Dedifferentiated amniotic fluid mesenchymal stem cell (primary cell): ENCODE measurements at regions not wholly inside any gene's neighbourhood (a gene's known extent, or its start where the extent isn't known, plus 50 kb on each side); places are given as distances from the start of the nearest gene placed in this dataset.
"Not testable (repeated sequence)": the region's sequence is repeated elsewhere in the genome, so short reads cannot be mapped to it uniquely, and the experiment has no call there.

Source experiments
- DNase-seq: peaks from one replicate; pipeline ENCODE4 v3.0.0-alpha.2; 2016; ENCODE audit errors: extremely low spot score

DNA sequence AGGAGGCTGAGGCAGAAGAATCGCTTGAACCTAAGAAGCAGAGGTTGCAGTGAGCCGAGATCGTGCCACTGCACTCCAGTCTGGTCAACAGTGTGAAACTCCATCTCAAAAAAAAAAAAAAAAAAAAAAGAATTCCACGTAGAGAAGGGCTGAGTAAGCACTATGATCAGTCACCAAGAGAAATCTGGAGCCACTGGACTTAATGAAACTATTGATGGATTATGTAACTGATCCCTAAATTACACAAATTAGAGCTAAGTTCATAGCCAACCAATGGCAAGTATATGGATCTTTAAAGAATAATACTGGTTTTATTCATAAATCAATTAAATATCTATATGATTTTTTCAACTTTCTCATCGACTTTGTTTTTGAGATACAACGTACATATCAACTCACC, 72.2 kb upstream of the ABLIM1 start:
- no peak for DNase-seq

DNA sequence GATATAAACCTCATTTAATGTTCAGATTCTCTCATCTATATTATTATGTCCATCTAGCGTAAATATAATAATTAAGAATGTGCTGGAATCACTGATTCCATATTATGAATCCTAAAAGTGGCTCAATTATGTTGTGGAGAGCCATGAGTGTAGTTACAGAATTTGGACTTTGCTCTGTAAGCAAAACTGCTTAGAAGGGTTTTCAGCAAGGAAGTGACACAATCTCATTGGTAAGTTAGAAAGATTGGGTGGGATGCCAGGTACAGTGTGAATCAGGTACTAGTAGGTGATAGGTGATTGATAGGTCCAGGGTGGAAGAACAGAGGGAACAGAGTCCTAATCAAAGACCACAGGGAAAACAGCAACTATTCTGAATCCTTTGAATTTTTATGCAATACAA, 74.9 kb upstream of the ABLIM1 start:
- DNase-seq, result no peak

DNA sequence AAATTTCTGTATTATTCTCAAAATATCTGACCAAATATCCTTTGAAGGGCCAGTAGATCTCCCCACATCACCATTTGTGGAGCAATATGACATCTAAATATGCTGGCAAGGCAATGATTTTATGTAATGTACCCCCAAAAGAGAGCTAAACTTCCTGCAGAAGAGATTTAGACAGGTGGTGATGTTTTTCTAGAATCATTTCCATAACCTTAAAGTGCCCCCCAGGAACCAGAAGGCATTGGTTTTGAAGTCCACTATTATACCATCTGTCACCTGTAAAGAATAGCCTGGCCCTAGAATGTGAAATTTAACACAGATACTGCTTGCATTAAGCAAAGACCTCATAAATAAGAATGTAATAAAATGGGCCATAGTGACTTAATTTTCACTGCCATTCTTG, 77.9 kb upstream of the ABLIM1 start:
- no peak for DNase-seq

DNA sequence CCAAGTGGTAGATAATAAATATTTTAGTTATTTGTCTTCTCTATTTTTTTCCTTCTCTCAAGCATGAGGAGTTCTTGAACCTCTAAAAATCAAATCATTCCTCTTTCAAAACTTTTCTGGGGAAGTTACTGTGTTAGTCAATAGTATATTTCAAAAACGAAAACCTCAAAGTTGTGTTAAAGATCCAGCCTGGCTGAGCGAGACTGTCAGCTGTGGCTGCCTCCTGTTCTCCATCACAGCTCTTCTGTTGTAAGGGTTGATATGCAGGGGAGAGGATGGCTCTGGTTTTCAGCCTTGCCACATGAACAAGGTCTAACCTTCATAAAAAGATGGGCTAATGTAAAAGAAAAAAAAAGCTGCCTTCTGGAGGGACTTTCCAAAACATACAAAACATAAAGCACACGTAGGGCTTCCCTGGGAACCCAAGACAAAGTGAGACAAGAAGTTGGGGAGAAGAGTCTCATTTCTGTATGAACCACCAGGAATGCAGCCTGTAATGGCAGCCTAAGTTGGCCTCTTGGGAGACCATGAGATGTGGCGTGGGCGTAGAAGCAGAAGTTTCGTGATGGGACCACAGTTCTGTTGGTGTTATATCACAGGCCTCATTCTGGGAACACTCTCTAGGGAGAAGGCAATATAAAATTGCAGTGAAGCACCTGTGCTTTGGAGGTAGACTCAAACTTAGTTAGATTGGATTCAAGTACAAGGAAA, 77.9 kb upstream of the FHIP2A start:
- DNase-seq, result no peak

DNA sequence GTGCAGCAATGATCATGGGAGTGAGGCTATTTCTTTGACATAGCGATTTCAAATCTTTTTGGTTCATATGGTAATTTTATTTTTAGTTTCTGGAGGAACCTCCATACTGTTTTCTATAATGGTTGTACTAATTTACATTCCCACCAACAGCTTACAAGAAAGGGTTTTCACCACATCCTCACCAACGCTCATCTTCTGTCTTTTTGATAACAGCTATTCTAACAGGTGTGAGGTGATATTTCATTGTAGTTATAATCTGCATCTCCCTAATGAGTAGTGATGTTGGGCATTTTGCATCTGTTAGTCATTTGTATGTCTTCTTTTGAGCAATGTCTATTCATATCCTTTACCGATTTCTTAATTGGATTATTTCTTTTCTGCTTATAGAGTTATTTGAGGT, 75.0 kb upstream of the FHIP2A start:
- no peak for DNase-seq

DNA sequence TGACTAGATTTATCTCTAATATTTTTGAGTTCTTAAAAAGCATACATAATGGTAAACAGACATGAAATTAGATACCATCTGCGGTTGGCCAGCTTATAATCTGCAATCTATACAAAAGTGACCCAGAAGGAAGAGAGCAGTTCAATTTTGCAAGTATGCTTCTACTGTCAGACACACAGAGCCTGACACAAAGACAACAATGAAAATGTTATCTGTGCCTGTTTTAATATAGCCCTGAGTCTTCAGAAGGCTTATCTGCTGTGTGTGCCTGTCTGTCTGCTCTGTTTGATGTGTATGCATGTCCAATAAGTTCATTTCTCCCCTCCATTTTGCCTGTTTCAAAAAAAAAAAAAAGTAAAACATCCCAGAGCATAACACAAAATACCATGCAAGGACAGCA, 73.3 kb upstream of the FHIP2A start:
- DNase-seq, result no peak

DNA sequence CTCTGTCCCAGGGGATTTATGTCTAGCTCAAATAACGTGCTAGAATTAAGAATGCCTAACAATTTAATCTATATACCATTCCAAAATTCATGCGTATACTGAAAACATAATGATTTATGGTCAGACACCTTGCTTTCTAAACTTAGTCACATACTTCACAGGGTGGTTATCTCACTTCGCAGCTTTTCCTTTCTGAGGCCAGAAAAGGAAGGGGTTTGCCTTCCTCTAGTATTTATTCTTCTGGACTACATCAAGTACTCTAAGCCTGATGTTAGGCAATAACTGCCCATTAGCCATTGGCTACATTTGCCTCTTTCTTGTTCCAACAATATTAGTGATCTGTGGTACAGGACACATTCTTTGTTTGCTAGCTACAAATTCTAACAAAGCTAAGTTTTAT, 72.6 kb upstream of the FHIP2A start:
- DNase-seq, result no peak

DNA sequence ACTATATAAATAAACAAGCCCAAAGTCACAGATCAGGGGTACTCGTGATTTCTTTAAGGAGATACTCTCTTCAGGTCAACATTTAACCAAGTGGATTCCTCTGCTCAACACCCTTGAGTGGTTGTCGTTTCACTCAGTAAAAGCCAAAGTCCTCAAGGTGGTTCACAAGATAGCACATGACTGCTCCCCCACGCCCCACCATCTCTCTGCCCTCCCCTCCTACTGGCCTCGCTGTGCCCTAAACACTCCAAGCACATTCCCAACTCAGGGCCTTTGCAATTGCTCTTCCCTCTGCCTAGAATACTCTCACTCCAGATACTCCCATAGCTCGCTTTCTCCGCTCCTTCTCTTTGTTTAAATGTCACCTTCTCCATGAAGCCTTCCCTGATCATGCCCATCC, 72.1 kb upstream of the FHIP2A start:
- no peak for DNase-seq

DNA sequence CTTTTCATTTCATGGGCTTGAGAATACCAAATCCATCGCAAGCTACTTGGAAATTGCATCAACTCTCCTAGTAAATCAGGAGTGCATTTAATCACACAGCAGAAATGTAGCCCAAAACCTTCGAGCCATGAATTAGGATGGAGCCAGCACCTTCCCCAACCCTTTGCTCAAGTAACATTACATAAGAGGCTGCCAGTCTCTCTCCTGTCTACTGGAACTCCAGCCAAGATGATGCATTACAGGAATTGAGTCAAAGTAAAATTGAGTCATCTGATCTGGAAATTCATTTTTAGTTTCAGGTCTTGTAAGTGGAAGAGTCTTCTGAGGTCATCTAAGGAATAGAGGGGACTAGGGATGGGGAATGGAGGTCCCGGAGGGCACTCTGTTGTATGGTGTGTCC, 69.7 kb upstream of the FHIP2A start:
- DNase-seq, result no peak

DNA sequence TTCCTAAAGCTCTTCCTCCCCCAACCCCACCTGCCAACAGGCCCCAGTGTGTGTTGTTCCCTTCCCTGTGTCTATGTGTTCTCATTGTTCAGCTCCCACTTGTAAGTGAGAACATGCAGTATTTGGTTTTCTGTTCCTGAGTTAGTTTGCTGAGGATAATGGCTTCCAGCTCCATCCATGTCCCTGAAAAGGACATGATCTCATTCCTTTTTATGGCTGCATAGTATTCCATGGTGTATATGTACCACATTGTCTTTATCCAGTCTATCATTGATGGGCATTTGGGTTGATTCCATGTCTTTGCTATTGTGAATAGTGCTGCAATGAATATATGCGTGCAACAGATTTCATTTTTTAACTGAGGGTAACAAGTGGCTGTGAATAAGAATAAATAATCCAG, 69.0 kb upstream of the FHIP2A start:
- DNase-seq, result not testable (repeated sequence)

DNA sequence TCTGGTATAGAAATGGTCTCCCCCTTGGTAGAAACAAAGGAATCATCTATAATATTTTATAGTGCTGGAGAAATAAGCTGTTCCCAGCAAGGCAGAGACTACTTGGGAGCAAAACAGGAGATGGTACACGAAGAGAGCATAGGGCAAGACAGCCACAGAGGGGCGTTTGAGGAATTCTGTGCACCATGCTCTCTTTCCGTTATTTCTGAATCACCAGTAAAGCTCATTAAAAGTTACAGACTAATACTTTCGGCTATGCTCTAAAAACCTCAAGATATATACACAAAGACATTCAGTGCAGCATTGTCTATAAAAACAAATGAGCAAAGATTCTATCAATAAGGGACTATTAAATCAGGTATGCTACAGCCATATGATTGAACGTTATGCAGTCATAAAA, 68.5 kb upstream of the FHIP2A start:
- DNase-seq, result no peak

DNA sequence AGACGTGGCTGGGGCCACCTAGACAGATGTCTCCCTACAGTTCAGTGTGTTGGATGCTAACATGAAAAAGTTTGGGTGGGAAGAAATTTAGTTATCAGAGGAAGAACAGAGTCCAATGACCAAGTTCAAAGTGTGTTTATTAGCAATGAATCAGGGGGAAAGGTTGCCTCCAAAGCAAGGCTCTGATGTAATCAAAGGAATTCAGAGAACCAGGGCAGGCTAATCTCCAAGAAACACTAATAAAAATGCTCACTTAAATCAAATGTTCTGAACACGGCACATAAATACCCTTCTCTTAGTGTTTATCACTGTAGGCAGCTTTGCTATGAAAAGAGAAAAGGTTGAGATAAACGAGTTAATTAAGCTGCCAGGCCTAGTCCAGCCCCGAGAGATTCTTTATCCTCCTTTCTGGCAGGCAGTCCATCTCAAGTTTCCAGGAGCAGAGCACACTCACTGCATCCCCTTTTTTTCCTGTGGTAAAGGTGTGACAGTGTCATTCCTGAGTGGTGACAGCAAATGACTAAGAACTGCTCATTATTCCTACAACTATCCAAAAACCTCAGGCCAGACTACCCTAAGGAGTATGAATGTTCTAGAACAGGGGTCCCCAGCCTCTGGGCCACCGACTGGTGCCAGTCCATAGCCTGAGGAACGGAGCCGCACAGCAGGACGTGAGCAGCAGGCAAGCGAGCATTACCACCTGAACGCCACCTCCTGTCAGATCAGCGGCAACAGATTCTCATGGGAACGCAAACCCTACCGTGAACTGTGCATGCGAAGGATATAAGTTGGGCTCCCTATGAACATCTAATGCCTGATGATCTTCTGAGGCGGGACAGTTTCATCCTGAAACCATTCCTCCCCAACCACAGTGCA, 66.9 kb upstream of the FHIP2A start:
- DNase-seq, result no peak

DNA sequence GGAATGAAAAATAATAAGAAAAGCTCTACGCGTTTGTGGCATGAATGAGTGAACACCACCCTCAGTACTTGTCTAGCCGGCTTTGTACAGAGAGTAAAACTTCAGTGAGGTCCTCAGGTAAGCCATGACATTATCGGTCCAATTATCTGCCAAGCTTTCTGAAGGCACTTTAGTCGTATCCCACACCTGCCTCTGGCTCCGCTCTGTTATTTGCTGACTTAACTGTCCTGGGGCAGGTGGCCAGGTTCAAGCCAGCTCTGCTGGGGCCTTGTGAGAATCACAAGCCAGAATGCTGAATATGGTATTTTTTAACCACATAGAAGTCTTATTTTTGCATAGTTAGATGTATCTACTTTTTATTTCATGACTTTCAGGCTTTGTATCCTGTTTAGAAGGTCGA, 66.0 kb upstream of the FHIP2A start:
- DNase-seq, result no peak

DNA sequence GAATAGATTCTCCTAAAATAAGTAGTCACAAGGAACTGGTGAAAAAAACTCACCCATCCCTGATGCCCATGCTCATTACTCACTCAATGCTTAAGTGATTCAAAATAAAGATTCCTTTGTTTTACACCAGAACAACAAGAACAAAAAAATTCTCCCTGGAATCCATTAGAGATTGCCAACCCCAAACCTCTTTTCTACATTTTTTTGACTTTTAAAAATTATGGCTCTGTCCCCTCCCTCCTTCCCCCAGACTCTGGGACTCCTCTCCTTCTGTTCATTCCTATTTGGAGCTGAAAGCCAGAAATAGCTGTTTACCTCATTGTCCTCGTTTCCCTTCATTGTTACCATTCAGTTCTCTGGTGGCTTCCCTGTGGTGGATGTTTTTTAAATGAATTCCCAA, 63.2 kb upstream of the FHIP2A start:
- no peak for DNase-seq

DNA sequence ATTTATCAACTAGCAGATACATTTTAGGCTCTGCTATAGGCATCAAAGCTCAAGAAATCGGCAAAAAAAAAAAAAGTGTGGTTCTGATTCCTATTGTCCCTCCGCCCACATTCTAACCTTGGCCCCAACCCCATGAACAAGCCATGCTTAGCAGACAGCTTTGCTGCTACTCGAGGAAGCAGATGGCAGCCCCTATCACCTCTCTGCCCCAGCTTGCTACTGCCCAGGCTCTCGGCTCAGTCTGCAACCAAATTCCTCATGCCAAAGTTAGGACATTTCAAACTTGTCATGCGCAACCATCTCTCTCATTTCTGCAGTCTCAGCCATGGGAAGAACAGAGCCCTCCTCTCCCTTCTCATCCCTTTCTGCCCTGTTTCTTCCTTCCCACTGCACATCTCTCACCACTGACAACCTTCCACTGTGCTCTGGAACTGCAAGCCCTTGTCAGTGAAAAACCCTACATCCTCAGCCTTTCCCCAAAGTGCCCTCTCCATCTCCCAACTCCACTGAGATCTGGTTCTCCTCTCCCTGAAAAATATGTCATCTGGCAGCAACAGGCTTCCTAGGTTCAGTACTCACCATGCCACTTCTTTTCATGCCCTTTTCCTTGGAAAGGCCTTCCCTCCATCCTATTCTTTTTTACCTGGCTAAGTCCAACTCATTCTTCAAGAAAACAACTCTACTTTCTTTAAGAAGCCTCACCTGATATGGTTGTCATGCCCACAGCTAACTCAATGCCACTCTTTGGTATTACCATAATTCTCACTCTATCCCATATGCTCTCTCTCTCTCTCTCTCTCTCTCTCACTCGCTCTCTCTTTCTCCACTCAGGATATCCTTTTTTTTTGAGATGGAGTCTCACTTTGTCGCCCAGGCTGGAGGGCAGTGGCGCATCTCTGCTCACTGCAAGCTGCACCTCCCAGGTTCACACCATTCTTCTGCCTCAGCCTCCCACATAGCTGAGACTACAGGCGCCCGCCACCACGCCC, 60.1 kb upstream of the FHIP2A start:
- no peak for DNase-seq

DNA sequence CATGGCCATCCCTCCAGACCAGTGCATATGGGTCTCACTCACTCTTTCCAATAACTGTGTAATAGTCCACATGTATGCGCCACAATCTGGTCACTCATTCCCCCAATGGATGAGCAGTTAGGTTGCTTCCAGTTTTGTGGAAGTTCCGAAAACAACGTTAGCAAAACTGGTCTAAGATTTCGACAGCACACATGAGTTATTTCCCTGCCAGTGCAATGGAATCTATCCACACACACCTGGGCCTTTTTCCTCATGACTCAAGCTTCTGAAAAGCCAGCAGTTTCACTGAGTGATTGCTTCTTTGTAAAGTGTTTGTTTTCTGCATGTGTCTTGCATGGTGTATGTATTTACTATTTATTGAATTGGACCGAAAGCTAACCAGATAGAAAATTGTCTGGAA, 58.8 kb upstream of the FHIP2A start:
- no peak for DNase-seq

DNA sequence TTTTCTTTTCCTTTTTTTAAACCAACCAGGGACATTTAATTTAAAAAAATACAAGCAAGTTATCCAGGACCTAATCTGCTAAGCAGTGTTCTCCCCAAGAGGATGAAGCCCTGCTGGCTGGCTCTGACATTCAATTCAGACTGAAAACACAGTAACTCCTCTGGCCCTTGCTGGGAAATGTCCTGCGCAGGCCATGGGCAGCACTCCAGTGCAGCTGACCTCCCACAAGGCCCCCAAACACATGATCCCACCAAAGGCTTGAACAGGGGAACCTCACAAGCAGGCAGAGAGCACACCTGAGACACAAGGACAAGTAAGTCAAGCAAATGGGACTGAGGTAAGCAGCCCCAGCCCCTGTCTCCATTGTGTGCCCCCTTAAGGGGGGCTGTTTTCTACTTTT, 56.9 kb upstream of the FHIP2A start:
- no peak for DNase-seq

DNA sequence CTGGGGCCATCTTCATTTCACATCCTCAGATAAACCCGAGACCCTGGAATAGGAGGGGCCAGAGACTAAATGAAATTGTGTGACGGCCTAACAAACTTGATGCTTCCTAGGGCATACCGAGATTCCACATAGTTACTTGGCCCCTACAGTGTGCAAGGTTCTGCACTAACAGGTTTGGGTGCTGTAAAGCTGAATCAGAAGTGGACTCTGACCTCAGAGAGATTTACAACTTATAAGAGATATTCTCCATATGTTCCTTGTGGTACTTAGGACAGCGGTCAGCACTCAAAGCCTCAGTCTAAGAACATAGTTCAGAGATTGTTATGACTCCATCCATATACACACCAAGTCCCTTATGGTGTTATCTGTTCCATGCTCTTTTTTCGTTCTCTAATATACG, 55.1 kb upstream of the FHIP2A start:
- DNase-seq, result no peak

DNA sequence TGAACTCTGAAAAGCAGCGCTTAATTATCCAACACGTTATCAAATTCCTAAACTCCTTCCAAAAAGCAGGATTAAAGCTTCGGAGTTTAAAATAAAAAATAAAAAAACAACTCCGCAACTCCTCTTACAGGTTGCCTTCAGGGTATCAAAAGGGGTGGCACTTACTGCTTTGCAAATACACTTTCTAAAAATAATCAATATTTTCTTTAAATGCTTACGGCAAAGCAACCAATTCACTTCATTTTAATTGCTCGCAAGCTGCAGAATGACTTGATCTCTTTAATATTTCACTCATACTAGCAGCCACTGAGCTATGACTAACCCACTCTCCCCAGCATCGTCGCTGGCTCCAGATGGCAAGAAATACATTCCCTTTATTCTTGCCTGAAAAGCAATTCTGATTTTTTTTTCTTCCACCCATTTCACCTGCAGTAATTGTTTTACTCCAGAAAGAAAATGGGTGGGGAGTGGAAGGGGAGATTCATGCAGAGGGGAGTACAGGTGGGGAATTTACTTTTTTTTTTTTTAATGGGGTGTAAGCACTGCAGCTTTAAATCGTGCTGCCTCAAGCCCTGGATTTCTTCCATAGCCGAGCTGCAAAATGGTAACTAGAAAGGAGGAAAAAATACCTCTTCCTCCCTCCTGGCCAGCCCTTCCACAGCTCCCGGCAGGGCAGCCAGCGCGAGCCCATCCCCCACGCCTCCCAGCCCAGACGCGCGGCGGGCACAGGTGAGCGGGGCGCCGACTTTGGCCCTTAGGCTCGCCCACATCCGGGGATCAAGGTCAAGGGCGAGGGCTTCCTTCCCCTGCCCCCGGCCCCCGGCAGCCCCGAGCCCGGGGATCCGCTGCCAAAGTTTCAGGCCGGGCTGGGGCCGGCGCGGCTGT, 54.2 kb upstream of the FHIP2A start:
- DNase-seq, result peak; percentile 52

DNA sequence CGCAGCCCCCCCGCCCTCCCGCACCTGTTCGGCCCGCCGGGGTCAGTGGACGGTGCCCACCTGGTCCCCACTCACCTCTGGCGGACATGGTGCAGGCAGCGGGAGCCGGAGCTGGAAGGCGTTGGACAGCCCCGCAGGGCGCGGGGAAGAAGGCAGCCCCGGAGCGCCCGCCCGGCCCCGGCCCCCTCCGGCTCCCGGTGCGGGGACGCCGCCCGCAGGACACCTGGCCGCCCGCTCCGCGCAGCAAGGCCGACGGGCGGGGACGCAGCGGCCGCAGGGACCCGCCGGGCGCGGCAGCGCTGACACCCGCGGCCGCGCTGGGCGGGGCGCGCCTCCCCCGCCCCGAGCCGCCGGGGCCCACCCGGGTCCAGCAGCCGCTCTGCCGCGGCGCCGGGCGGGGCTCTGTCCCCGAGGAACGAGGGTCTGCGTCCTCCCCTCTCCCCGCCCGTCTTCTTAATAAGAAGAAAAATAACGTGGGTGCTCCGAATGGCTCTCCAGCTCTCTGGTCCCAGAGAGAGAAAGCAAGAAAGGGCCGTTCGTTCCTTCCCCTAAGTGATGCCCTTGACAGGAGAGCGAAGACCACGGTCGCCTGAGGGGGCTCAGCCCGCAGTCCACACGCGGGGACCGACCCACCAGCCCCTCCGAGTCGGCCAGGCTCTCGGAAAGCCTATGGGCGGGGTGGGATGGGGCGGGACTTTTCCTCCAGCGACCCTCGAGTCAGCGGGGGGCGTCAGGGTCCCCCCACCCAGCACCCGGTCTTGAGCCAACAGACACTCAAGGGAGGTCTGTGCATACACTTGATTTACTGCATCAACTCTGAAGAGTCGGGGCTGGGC, 53.4 kb upstream of the FHIP2A start:
- DNase-seq, result no peak
